GM19468 (cell line): ENCODE measurements at regions not wholly inside any gene's neighbourhood (a gene's known extent, or its start where the extent isn't known, plus 50 kb on each side); places are given as distances from the start of the nearest gene placed in this dataset.
A peak's percentile ranks its signal among the peaks of the same experiment; 100 is the strongest.

Source experiments
- ATAC-seq: cut with Tn5 transposase; IDR thresholded peaks from one replicate; pipeline ENCODE4 v1.9.1; 2021; ENCODE audit warnings: mild to moderate bottlenecking, moderate library complexity, moderate number of reproducible peaks; ENCODE audit not compliant: unreplicated experiment; ENCODE audit errors: extremely low read depth

- ATAC-seq = no peak
These were observed 126.4 kb upstream of the GADD45A start for GRCh38 chr1:67558449-67559193.

- ATAC-seq = no peak
These were observed 125.7 kb upstream of the GADD45A start for GRCh38 chr1:67559222-67559700.

- ATAC-seq = no peak
These were observed 124.3 kb upstream of the GADD45A start for GRCh38 chr1:67560580-67561255.

GRCh38 chr1:67561704-67562113 is 123.3 kb upstream of the GADD45A start:
- ATAC-seq = peak; percentile 66

- no peak for ATAC-seq
These were observed 121.3 kb upstream of the GADD45A start for GRCh38 chr1:67563684-67564083.

DNA sequence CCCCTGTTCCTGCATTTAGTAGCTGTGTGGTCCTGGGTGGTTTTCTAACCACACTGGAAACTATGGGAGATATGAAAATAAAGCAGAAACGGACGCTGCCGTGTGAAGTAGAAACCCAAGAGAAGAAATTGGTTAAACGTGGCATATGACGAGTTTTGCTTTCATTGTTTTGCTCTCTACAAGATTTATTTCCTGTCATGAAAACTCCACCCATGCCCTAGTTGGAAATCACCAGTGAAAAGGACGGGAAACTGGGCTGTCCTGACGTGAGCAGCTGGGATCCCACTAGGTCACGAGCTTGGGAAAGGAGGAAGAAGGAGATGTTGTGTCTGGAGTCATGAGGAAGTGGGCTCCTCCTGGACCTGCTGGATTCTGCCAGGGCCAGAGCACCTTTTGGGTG is 120.8 kb upstream of the GADD45A start:
- no peak for ATAC-seq

DNA sequence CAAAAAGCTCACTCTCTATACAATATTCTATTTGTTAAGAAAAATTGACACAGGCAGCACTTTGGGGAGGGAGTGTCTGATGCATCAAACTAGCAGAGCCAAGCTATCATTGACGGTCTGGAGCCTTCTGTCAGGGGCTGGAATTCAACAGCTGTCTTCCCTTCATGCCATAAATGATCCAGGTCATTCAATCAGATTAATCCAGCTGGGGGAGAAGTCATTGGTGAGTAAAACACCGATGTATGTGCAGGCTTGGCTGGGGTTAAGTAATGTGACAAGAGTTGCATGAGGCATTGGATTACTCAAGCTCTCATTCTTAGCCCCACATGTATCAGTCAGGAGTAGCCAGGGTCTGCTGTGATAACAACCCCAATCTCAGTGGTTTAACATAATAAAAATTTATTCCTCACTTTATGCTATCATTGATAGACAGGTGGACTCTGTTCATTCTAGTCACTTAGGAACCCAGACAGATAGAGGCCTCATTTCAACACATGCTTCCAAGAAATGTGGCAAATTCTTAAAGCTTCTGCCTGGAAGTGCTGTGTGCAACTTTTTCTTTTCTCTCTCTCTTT is 118.1 kb upstream of the GADD45A start:
- ATAC-seq = no peak

DNA sequence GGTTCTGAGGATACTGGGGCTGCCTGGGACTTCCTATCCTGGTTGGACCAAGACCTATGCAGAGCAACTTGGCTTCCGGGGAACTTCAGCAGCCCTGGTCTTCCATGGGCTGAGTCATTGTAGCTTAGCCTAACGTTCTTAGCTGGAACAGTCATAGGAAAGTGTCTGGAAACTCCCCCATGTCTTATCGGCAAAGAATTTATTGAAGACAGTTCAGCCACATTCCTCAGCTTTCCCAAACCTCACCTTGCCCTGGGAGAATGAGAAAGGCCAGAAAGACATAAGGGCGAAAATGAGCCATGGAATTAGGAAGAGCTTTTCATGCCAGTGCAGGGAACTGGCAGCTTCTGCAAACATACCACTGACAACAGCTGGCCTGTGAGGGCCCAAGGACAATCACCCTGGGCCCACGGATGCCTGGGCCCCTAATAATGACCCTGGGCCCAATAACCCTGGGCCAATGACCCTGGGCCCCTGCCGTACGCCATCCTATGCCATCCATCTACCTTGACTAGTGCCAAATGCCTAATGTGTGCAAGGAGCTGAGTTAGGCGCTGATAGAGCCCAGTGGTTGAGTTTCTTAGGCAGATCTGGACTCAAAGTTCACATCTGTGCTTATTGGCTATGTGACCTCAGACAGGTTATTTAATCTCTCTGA is 114.4 kb upstream of the GADD45A start:
- no peak for ATAC-seq

DNA sequence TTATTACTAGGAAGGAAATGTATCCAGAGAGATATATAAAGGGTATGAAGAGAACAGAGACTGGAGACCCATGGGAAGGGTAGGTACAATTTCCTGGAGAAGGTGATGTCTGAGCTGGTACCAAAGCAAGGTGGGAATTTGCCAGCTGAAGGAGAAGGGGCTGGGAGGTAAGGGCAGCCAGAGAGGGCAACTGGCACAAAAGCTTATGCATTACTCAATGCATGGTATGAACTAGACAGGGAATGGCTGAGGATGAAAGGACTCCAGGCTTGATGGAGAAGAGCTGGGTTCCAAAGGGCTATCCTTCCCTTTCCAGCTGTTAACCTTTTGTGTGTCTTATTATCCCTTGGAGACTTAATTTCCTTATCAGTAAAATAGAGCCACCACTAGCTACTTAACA is 113.6 kb upstream of the GADD45A start:
- no peak for ATAC-seq

DNA sequence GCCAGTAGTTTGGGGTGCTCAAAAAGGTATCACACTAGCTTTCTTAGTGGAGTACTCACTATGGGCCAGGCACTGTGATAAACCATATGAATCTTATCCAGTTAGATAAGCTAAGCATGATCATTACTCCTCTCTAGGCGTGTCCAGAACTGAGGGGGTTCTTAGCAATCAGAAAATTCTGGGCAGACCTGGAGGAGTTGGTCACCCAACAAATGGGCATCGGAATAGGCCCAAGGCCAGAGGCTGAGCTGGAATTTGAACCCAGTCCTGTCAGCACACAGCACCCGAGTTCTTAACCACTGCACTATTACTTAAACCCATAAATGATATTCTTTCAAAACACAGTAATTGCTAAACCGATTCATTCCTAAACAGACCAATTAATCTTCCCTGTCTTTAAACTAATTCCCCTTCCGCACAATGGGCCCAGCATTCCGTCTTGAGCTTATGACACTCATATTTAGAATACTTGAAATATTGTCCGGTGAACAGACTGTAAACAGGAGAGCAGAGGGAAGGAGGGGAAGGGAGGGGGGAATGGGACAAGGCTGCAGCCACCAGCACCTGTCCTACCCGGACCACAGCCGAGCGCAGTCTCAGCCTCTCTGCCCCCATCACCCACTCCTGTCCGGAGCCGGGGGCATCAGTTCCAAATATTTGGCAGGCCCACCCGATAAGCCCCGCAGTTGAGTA is 113.0 kb upstream of the GADD45A start:
- no peak for ATAC-seq

DNA sequence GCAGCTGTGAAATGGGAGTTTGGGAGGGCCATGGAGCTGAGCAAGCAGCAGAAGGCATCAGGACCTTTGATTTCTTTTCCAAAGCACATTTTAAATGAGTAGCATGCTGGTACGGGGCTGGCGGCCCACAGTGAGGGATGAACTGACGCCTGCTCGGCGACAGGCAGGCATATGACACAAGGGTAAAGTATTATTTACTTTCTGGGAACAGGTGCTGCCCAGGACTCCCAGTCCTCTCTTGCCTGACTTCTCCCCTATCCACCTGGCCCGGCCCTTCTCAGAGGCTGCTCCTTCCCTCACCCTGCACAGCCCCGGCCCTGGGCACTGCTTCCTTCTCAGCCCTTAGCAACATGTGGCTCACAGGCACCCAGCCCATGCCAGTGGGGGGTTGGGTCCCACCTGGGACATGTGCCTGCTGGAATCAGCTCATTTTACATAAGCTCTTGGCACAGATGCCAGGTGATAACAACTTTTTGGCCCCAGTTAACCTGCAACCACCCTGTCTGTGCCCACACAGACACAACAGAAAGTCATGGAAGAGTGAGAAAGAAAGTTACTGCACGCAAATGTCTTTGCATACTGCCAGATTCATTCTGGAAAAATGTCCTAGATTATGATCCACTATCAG is 112.3 kb upstream of the GADD45A start:
- ATAC-seq = no peak

DNA sequence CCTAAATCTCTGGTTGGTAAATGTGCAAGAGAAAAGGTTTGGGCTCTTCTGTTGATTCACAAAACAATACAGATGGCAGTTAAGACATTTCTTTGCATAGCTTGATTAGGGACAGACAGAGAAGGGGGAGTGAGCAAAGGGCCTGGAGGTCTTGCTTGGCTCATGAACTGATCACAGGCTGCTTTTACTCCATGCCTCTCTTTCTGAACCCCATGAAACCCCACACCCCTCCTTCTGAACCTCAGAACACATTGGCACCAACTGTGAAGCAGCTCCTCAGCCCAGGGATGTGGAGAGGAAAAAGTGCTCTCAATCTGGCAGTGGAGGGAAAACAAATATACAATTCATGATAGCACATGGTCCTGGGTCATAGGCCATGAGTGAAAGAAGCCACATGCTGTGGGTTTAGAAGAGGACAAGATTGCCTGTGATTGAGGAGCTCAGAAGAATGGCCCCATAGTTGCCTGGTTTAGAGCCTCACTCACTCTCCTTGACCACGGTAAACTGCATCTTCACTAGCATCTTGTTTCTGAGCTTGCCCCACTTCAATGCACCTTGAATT is 111.6 kb upstream of the GADD45A start:
- no peak for ATAC-seq

DNA sequence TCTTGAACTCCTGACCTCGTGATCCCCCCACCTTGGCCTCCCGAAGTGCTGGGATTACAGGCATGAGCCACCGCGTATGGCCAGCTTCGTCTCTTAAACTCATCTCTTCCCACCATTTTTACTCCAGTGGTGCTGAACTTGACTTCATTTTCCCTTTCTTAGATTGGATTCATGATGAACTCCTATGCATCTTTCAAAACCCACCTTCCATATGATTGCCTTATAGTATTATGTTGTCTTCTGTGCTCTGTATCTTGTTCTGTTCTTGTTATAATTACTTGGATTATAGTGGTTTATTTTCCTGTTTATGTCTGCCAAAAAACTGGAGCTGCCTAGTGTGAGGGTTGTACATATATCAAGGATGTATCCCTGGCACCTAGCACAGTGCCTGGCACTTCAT is 110.8 kb upstream of the GADD45A start:
- ATAC-seq = no peak

GRCh38 chr1:67575861-67576260 is 109.1 kb upstream of the GADD45A start:
- no peak for ATAC-seq

DNA sequence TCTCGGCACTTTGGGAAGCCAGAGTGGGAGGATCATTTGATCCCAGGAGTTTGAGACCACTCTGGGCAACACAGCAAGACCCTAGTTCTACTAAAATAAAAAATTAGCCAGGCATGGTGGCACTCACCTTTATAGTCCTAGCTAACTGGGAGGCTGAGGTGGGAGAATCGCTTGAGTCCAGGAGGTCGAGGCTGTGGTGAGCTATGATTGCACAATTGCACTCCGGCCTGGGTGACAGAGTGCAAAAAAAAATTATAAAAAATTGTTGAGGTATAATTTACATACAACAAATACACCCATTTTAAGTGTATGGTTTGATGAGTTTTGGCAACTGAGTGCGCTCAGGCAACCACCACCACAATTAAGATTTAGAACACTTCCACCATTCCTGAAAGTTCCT is 108.5 kb upstream of the GADD45A start:
- no peak for ATAC-seq

- ATAC-seq = no peak
These were observed 107.4 kb upstream of the GADD45A start for GRCh38 chr1:67577646-67578045.

- ATAC-seq = no peak
These were observed 106.5 kb upstream of the GADD45A start for GRCh38 chr1:67578397-67579020.

- no peak for ATAC-seq
These were observed 105.2 kb upstream of the GADD45A start for GRCh38 chr1:67579623-67580394.
